GM21723 (cell line): ENCODE measurements at regions not wholly inside any gene's neighbourhood (a gene's known extent, or its start where the extent isn't known, plus 50 kb on each side); places are given as distances from the start of the nearest gene placed in this dataset.
"Not testable (repeated sequence)": the region's sequence is repeated elsewhere in the genome, so short reads cannot be mapped to it uniquely, and the experiment has no call there.

Experiments used
- ATAC-seq: cut with Tn5 transposase; IDR thresholded peaks from one replicate; pipeline ENCODE4 v1.9.1; 2021; ENCODE audit warnings: mild to moderate bottlenecking, moderate library complexity; ENCODE audit not compliant: unreplicated experiment

- ATAC-seq, result not testable (repeated sequence)
Measured at GRCh38 chr6:121634586-121634985, 199.1 kb downstream of the GJA1 start.

GRCh38 chr6:121635355-121635754, 199.9 kb downstream of the GJA1 start:
- ATAC-seq, result no peak

- not testable (repeated sequence) for ATAC-seq
Measured at GRCh38 chr6:121636217-121636616, 200.8 kb downstream of the GJA1 start.

- no peak for ATAC-seq
Measured at GRCh38 chr6:121639021-121639420, 203.6 kb downstream of the GJA1 start.

- no peak for ATAC-seq
Measured at GRCh38 chr6:121641158-121641557, 205.7 kb downstream of the GJA1 start.

GRCh38 chr6:121645100-121645745, 209.8 kb downstream of the GJA1 start:
- no peak for ATAC-seq

- ATAC-seq, result no peak
Measured at GRCh38 chr6:121647905-121648304, 212.5 kb downstream of the GJA1 start.

GRCh38 chr6:121649951-121650350, 214.5 kb downstream of the GJA1 start:
- no peak for ATAC-seq

- no peak for ATAC-seq
Measured at GRCh38 chr6:121651420-121651819, 216.0 kb downstream of the GJA1 start.

- ATAC-seq, result no peak
Measured at GRCh38 chr6:121652223-121652622, 216.8 kb downstream of the GJA1 start.

- no peak for ATAC-seq
Measured at GRCh38 chr6:121652726-121653623, 217.5 kb downstream of the GJA1 start.

GRCh38 chr6:121653624-121654008, 218.2 kb downstream of the GJA1 start:
- ATAC-seq, result no peak

GRCh38 chr6:121657972-121658371, 222.5 kb downstream of the GJA1 start:
- no peak for ATAC-seq

GRCh38 chr6:121660277-121660676, 224.8 kb downstream of the GJA1 start:
- ATAC-seq, result no peak

- ATAC-seq, result no peak
Measured at GRCh38 chr6:121663292-121663810, 227.9 kb downstream of the GJA1 start.

GRCh38 chr6:121664158-121664557, 228.7 kb downstream of the GJA1 start:
- ATAC-seq, result no peak

- no peak for ATAC-seq
Measured at GRCh38 chr6:121666814-121667213, 231.4 kb downstream of the GJA1 start.

- no peak for ATAC-seq
Measured at GRCh38 chr6:121668259-121668658, 232.8 kb downstream of the GJA1 start.

GRCh38 chr6:121670511-121670910, 235.1 kb downstream of the GJA1 start:
- no peak for ATAC-seq

GRCh38 chr6:121677571-121677970, 242.1 kb downstream of the GJA1 start:
- ATAC-seq, result no peak

- no peak for ATAC-seq
Measured at GRCh38 chr6:121678245-121678644, 242.8 kb downstream of the GJA1 start.

GRCh38 chr6:121680058-121680457, 244.6 kb downstream of the GJA1 start:
- no peak for ATAC-seq
